HG03097 (cell line): ENCODE measurements at regions not wholly inside any gene's neighbourhood (a gene's known extent, or its start where the extent isn't known, plus 50 kb on each side); places are given as distances from the start of the nearest gene placed in this dataset.
A peak's percentile ranks its signal among the peaks of the same experiment; 100 is the strongest.

Experiments
- ATAC-seq: cut with Tn5 transposase; IDR thresholded peaks from one replicate; pipeline ENCODE4 v1.9.1; 2021; ENCODE audit not compliant: unreplicated experiment, low FRiP score

DNA sequence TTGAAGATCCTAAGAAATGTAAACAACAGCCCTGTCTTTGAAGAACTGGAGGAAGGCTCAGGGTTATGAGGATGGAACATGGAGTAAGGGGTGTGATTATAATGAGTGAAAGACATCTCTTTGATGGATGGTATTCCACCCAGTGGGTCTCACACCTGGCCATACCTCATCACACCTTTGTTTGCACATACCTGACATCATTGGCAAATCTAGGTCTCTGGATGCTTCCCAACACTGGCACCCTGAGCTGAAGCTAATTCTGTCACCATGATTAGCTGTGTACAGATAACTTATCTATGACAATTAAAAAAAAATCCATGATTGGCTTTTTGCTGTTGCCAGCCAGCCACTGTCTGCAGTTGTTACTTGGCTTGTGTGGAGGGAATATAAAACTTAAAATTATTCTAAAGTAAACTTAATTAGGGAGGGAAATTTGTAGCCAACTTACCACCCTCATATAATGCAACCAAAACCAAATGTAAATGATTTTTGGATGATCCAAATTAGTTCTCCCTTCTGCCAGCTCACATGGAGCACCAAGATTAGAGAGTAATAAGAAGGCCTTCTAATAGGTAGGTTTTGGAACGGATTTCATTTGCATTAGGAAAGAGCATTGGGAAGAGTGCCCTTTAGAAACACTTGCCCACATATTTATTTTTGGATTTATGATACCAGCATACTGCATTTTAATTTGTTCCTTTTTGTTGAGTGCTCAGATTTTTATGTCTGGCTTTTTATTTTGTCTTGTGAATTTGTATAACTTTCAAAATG, 249.5 kb downstream of the SOX4 start:
- ATAC-seq = no peak

DNA sequence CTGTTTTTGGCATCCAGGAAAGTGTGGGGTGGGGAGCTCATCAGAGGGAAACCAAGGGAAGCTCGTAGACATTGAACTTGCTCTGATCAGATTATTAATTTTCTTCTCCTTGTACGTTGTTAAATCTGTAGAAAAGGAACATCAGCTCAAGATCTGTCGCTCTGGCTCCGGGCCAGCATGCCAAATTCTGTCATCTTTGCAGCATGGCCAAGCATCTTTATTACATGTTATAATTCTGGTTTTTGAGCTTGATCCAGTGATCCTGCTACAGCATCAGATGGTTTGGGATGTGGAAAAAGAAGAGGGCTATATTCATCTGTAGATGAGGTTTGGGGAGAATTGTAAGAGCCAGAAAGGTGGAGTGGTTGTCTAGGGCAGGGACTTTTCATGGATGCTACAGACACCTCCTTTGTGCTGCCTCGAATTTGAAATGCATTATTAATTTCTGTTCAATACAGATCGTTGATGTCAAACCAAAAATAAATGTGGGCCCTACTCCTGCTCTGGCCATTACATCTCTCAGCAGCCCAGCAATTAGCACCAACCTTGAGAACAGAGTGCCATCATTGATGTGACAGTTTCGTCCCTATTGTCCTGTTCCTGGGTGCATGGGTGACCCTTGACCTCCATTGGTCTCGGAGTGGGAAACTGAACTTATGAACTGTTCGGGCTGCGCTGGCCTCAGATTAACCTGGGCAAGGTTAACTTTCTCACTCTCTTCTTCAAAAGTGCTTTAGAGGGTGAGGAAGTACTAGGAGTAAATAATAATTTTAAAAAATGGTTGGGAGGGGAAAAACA, 250.8 kb downstream of the SOX4 start:
- ATAC-seq = no peak

DNA sequence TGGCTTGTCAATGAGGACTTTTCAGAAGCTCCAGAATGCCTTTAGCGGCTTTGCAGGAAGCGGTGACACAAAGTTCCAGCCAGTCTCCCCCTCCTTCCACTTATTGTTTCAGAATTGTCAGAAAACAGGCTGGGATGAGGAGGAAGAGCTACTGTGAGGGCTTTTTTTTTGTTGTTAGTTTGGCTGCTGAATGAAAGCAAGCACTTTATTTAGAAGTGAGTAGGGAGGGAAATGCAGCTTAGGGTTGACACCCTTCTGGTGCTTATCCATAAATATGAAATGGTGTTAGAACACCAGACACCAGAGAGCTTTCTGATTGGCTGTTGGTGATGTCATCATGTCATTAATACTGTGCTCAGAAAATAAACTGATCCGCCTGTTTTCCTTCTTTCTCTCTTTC, 251.5 kb downstream of the SOX4 start:
- no peak for ATAC-seq

DNA sequence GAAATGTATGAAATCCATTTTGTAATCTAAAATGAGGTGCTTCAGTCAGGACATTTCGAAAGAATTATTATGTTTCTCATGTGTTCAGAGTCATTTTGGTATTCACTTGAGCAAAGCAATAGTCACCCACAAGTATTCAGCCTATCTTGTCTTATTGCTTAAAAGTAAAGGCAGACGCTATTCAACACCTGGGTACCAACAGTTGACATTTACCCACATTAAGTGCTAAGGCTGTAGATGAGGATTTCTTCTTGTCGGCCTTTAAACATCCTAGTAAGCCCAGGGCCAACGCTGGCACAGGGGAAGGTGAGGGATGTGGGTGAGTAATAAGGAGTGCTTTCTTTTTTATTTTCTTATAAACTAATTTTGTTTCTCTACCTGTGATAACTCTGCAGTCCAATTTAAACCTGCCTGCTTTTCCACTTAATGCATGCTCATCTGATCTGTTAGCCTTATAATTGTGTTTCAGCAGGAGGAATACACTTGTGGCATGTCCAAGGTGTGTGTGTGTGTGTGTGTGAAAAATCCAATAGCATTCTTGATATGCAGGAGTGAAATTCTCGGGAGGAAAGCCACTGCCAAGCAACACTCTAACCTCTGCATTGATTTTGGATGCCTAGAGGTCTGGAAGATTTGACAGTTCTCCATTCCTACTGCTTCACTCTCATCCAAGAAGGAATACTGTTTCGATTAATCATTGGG, 252.0 kb downstream of the SOX4 start:
- ATAC-seq = no peak

DNA sequence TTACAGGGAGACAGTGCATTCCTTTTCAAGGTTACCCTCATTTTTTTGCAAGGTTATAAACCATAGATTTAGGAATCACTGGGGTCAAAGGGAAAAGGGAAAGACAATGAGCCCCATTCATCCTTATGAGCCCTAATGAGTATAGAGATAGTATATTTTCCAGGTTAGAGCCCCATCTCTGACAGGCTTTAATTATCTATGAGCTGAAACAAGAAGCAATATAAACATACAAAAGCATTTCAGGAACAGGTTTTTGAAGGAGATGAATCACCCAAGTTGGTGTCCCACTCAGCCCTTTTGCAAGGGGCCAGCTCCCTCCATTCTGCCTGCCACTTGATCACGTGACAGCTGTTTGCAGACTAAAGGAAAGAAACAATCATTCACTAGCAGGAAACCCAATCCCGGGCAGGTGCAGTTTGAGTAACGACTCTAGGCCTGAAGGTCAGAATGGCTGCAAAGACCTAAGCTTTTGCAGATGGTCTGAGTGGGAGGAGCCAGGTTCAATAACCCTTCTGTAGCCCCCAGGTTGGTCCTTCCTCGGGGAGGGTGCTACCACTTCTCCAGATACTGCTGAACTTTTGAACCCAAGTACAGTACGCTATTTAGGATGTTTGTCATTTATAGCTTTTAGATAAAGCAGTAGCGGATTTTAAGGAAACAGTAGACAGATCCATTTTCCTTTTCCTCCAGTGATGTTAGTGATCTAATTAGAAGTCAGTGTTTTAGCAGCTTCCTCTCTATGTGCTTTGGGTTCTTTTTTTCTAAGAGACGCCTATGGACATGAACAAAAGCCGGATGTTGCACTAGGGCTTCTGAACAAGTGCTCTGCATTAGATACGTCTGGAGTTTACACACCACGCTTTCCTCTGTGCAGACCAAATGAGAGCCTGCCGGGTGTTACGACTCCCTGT, 253.2 kb downstream of the SOX4 start:
- ATAC-seq = peak; percentile 56

DNA sequence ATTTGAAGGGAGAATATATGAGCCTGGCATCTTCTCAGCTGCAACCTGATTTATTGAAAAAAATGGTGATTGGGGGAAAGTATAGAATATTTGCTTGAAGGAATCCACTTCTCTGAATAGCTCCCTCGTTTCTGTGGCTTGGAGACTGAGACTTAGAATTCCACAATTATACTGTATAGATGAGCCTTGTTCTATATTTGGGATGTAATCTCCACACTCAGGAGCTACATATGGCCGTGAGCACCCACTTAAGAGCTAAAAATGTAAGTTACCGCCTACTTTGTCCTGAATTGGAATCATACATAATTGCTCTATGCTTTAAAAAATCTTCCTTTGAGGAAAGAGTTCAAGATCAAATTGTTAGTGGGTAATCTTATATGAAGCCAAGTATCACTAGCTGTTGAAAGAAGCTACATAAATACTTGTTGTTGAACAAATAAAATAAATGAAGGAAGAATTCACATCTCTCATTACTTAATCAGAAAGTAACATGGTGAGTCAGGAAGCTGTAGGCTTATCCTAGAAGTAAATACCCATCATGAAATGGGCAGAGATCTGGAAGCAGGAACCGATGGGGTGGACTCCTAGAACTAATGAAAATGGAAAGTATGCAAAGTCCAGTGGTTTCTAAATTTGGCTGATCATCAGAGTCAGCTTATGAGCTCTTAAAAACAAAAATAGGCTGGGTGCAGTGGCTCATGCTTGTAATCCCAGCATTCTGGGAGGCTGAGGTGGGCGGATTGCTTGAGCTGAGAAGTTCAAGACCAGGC, 254.3 kb downstream of the SOX4 start:
- ATAC-seq = no peak

DNA sequence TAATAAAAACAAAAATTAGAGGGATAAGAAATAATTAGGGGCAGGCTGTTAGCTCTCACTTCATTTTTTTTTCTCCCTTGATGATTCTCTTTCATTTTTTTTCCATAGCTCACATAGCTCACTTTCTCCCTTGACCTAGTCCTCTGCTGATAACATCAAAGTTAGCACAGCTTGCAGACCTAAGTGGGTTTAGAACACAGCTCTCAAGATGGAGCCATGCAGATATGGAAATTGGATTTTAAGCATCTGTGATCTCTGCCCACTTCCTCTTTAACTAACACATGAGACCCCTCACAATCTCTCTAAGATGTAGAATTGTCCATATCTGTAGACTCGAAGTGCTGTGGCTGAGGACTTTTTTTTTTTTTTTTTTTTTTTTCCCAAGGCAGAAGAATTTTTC, 257.1 kb downstream of the SOX4 start:
- no peak for ATAC-seq

DNA sequence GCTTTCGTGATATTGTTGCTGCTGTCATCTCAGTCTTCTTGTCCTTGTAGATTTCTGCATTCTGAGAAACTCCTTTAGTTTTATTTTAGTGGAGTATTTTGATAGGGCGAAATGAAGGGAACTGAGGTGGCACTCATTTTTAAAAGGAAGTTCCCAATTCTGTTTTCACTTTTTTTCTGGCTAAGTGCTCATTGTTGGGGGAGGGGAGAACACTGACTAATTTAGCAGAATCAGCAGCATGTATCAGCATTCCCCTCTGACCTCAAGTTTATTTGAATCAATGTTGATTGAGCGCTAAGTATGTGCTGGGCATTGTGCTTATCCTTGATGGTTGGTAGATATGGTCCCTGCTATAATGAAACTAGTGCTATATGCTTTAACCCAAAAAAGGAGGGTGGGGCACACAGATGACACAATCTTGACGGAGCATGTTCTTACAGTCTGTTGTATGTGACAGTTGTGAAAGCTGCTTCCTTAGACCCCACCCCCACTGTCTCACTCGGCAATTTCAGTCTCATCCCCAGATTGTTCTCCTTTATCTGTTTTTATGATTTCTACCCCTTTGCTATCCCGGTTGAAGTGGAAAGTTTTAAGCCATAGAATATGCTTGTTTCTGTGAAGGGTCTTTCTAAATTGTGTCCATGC, 262.4 kb downstream of the SOX4 start:
- no peak for ATAC-seq

DNA sequence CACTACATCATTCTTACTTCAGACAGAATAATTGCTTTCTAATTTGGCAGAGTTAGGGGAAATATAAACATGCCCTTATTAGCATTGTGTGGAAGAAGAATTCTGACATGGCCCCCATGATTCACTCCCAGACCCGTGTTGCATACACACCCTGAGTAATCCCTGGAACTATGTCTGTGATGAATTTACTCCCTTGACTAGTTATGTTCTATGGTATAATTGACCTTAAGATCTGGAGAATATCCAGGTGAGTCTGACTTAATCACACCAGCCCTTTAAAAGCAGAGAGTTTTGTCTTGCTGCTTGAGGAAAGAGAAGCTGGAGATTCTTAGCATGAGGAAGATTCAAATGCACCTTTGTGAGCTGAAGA, 262.9 kb downstream of the SOX4 start:
- ATAC-seq = no peak

DNA sequence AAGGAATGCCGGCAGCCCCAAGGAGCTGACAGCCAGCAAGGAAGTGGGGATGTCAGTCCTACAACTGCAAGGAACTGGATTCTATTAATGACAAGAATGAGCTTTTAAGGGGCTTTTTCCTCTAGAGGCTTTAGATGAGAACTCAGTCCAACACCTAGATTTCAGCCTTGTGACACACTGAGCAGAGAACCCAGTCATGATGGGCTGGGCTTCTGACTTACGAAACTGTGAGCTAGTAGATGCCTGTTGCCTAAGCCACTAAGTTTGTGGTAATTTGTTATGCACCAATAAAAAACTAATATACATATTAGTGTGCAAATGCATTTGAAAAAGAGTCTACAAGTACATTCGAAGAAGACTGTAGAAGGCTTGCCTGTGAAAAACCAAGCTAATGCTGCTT, 263.3 kb downstream of the SOX4 start:
- no peak for ATAC-seq

DNA sequence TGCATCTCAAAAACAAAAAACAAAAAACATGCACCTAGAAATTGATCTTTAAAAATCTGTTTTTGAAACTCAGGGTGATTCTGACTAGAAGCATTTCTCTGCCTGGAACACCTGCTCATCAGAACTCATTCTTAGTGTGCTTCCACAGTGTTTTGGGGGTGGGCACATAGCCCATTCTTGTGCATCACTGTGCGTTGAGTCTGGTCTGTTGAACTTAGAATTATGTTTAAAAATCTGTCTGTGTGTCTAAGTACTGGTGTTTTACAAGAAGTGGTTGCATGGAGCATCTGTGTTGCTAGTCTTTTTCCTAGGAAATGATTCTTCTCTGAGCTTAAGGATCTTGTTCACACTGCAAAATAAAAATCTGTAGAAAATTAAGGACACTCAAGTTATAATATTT, 264.5 kb downstream of the SOX4 start:
- ATAC-seq = no peak

DNA sequence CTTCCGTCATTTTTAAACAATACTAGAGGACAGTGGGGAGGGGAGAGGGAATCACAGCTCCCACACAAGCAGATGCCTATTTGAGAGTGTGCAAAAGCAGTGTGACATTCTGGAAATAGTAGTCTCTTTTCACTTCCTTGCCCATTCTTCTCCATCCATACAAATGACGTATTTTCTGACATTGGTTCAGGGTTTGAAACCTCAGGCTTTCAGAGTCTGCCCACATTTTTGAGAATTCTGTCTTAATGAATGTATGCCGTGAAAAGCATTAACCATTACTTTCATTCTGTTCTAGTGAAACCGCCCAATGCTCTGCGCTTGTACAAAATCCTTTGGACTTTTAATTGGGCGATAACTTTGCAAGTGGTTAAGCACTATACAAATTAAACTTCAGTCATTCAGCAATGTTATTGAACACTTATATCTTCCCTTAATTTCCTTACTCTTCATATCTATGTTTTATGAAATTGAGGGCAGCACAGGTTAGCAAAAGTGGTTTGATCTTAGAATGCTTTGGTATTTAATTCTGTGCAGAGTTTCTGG, 265.7 kb downstream of the SOX4 start:
- ATAC-seq = no peak

DNA sequence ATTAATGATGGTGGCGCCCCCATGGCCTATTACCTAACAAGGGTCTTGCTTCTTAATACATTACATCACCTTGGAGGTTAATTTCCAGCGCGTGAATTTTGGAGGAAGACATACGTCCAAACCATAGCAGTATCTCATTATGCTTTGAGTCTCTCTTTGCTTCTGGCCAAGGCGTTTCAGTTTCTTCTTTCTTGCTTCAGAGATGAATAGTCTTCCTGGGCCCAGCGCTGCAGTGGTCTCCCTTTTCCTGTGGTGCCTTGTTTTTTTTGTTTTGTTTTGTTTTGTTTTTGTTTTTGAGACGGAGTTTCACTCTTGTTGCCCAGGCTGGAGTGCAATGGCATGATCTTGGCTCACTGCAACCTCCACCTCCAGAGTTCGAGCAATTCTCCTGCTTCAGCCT, 268.4 kb downstream of the SOX4 start:
- ATAC-seq = no peak

DNA sequence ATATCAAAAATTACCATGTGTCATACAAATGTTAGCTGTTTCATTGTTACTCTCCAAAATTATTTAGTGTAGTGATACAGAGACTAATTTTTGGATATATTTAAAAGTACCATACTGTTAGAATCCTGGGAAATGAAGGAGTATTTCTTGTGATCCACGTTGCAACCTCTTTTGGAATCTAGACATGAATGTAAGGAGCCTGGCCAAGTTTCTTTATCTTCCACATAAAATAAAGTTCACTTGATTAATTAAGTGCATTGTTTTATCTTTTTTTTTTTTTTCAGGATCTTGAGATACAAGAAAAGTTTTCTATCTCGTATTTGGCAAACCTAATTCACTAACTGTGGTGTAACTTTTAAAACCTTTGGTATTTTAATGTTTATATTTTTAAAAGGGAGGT, 270.7 kb downstream of the SOX4 start:
- no peak for ATAC-seq

DNA sequence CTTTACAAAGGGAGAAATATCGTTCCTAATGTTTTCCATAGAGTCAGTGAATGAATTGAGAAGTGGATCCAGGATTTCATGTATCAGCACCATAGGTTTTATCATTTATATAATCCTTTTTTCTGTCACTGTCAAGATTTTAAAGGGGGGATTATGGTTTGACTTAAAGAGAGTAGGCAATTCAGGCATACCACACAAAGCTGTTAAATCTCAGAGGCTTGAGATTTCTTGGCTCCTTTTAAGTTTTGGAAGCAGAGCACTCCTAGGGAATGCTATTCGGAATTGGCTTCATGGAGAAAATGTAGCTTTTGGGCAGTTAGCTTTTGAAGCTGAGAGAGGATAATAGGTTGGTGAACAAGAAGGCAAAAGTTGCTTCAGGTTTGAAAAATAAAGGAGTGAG, 274.7 kb downstream of the SOX4 start:
- ATAC-seq = no peak

DNA sequence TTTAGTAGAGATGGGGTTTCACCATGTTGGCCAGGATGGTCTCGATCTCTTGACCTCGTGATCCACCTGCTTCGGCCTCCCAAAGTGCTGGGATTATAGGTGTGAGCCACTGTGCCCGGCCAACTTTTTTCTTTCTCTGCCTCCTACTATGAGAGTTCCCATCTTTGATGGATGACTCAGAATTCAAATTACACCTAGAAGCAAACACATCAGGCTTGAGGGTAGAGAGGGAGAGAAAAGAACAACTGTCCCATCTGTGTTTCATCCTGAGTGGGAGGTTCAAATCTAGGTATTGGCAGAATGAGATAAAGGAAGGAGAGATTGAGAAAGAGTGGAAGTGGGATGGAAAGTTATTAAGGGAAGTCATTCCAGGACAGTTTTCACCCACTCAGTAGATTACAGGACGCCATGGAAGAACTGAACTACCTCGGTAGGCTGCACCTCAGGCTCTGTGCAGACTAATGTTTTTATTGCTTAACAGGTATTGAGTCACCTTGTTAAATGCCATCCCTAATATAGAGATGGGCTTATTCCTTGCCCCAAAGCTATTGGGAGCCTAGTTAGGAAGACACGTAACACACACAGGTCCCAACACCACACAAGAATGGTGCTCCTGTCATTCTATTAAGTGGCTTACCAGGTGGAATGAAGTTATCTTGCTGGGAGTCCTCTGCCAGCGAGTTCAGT, 275.7 kb downstream of the SOX4 start:
- no peak for ATAC-seq

DNA sequence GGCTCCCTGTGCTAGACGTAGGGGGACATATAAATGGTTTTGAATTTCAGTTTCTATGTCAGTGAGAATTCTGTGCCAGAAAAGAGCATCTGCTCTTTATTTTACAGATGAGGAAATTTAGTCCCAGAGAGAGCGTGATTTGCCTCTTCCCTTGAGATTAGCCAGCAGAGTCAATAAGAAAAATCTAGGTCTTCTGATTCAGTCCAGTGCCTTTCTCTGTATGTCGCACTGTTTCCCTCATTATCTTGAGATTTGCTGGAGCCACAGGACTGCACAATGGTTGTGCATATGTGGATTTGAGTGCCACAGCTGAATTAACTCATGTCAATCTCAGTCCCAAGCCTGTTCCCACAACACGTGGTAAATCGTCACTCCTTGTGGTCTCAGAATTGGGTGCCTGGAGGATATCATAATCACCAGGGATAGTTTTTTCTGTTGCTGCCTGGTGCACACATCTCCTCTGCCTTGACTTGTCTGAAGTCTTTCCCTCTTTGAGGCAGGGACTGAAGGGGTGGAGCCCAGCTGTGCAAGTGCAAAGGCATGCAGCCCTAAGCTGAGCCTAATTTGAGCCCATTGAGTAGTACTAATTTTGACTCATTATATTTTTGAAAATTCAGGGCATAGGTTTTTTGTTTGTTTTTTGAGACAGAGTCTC, 276.7 kb downstream of the SOX4 start:
- no peak for ATAC-seq

DNA sequence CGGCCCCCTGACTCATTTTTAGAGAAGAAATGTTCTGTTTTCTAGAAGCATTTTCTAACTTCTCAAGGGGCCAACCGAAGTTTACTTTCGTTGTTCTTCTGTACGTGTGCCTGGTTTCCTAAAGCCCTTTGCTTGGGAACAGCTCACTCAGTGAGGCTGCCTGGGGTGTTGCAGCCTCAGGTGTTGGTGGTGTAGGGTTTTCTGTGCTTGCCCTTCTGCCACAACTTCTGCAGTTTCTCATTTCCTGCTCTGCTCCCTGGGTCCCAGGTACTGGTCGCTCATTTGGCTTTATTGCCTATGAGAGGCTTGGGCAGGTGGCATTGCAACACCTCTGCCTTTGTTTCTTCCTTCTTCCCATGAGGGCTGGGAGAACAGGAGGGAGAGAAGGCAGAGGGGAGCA, 278.3 kb downstream of the SOX4 start:
- no peak for ATAC-seq
